Kidney epithelial cell (primary cell): ENCODE measurements at regions not wholly inside any gene's neighbourhood (a gene's known extent, or its start where the extent isn't known, plus 50 kb on each side); places are given as distances from the start of the nearest gene placed in this dataset.
"Not testable (repeated sequence)": the region's sequence is repeated elsewhere in the genome, so short reads cannot be mapped to it uniquely, and the experiment has no call there.

Experiments
- DNase-seq: peaks from one replicate; pipeline ENCODE4 v3.0.0-alpha.2; 2010; ENCODE audit warnings: low read depth
- H3K27me3 ChIP-seq: 2 replicates; pipeline ENCODE4 v1.6.0; 2011; ENCODE audit warnings: low read length; ENCODE audit not compliant: control insufficient read depth, insufficient read depth
- H3K36me3 ChIP-seq: 2 replicates; pipeline ENCODE4 v1.5.1; 2011; ENCODE audit warnings: low read length; ENCODE audit not compliant: control insufficient read depth, insufficient read depth
- H3K4me3 ChIP-seq: 2 replicates; pipeline ENCODE4 v1.5.1; 2011; ENCODE audit warnings: low read depth, mild to moderate bottlenecking, control low read depth, low read length
- CTCF ChIP-seq: IDR thresholded peaks from 2 replicates; pipeline ENCODE4 v1.5.1; 2011; ENCODE audit warnings: mild to moderate bottlenecking, moderate library complexity, low read length, control low read depth, inconsistent platforms; ENCODE audit not compliant: insufficient read depth, poor library complexity, severe bottlenecking

DNA sequence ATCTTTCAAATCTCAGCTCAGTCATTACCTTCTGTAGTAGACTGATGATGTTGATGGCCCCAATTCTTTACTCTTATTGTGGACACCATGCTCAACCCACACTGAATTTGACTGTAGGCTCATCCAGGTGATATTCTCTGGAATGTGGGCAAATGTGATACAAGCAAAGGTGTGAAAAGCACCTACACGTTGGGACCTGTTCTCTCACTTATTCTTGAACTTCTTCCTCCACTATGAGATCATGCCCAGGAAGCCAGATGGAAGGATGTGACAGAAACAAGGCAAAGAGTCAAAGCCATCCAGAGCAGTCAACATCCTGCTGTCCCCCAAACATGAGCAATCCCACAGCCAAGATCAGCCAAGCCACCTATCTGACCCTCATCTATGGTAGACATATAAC lies 471.2 kb upstream of the UBE2E2 start:
- no peak for DNase-seq
- TF ChIP-seq CTCF, result no peak
- Histone ChIP-seq H3K36me3 (no peaks in the 10 kb centered on the region), H3K27me3 (no peaks in the 10 kb centered on the region), H3K4me3 (no peak overlapping the region)

GRCh38 chr3:22732641-22733040 lies 470.5 kb upstream of the UBE2E2 start:
- Histone ChIP-seq H3K27me3 (no peaks in the 10 kb centered on the region), H3K4me3 (no peak overlapping the region), H3K36me3 (no peaks in the 10 kb centered on the region)
- TF ChIP-seq CTCF, result no peak
- no peak for DNase-seq

GRCh38 chr3:22734207-22734606 lies 468.9 kb upstream of the UBE2E2 start:
- H3K36me3 ChIP-seq, result no peaks in the 10 kb centered on the region
- no peak for TF ChIP-seq CTCF
- no peak for DNase-seq
- no peak overlapping the region for H3K4me3 ChIP-seq
- no peaks in the 10 kb centered on the region for H3K27me3 ChIP-seq

- no peaks in the 10 kb centered on the region for H3K36me3 ChIP-seq
- DNase-seq, result no peak
- H3K27me3 ChIP-seq, result no peaks in the 10 kb centered on the region
- no peak overlapping the region for H3K4me3 ChIP-seq
- no peak for TF ChIP-seq CTCF
Measured at GRCh38 chr3:22734756-22735155, 468.4 kb upstream of the UBE2E2 start.

GRCh38 chr3:22735373-22735772 lies 467.8 kb upstream of the UBE2E2 start:
- DNase-seq, result no peak
- no peak overlapping the region for H3K4me3 ChIP-seq
- no peaks in the 10 kb centered on the region for H3K36me3 ChIP-seq
- no peak for TF ChIP-seq CTCF
- H3K27me3 ChIP-seq, result no peaks in the 10 kb centered on the region

- not testable (repeated sequence) for H3K27me3 ChIP-seq, H3K4me3 ChIP-seq, H3K36me3 ChIP-seq, DNase-seq
Measured at GRCh38 chr3:22743386-22743785, 459.7 kb upstream of the UBE2E2 start.
